ENCODE measurements at regions not wholly inside any gene's neighbourhood (a gene's known extent, or its start where the extent isn't known, plus 50 kb on each side); places are given as distances from the start of the nearest gene placed in this dataset.

DNA sequence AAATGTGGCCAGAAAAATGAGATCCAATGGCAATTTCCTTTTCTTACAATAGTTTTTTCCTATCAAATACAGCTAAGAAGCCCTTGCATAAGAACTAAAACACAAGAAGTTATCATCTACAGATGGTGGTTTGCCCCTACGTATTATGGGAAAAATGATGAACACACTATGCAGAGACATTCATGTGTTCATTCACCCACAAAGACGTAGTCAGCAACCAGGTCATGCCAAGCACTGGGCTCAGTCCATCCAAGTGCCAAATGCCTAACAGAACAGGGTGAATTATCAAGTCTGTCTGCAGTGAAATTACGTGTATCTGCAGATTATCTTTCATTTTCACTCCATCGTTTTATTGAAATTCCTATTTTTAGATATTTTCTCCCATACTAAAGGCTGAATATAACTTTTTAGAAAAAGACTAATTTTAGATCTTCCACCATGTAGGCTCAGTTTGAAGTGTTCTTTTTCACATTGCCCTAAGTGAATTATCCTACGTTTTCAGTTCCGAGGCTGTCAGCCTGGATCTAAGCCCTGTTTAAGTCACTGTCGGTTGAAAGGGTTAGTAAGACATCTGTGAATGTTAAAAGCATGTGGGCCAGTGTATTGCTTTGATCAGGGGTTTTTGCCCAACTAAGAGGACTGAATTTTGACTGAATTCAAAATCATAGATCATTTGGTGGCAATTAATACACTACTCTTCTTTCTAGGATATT, 78.1 kb upstream of the DHX40 start:
- no peak for TF ChIP-seq CTCF (IDR thresholded peaks at IDR 0.05)
- no peak for TF ChIP-seq POLR2AphosphoS5 (IDR thresholded peaks at IDR 0.05)
